ENCODE measurements at regions not wholly inside any gene's neighbourhood (a gene's known extent, or its start where the extent isn't known, plus 50 kb on each side); places are given as distances from the start of the nearest gene placed in this dataset.
A peak's percentile ranks its signal among the peaks of the same experiment; 100 is the strongest.

- no peak for DNase-seq
Measured at GRCh38 chr21:19261731-19262376, 858.3 kb upstream of the TMPRSS15 start.

- no peak for DNase-seq
Measured at GRCh38 chr21:19266636-19267035, 863.1 kb upstream of the TMPRSS15 start.

DNA sequence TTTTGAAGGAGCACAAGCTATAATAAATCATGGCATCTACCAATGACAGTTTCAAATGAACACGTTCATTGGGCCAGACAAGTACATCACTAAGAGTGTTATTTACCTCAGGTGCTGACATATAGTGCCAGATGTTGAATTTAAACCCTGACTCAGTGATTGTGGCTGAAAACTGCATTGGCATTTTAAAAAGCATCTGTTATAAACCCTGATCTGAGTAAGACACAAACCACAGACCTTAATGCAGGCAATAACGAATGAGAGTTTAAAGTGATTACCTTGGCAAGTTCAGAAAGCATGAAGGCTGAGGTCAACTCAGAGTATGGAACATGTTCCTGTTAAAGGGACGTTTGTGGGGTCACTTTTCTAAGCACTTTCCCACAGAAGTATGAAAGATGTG lies 865.1 kb upstream of the TMPRSS15 start:
- DNase-seq: no peak

DNA sequence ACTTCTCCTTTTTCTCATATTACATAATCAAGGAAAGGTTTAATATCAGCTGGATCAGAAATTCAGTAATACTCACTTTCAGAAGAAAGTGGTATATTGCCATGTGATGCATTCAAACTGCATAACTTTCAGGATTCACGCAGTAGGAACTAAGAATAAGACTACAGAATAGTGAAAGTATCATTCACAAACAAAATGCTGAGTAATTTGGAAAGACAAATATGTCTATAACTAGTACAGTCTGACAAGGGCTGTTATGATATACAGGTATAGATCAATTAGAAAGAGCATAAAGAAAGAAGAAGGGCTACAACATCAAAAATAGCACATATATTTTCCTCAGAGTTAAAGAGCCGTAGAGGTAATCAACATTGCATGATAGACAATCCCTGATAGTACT lies 871.5 kb upstream of the TMPRSS15 start:
- no peak for DNase-seq

DNA sequence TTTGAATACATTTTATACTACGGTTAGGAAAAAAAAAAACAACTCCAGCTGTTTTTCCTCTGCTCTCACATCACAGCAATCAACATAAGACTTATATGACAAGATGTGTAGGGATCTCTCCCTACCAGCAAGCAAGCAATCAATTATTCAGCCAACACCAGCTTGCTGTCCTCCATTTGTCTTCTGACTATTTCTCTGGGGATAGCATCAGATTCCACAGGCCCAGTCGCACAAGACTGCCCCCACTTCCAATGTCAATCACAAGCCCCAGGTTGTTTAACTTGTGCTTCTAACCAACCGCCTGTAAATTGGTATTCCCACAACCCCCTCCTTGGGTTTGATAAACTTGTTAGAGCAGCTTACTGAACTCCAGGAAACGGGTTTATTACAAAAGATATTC lies 873.1 kb upstream of the TMPRSS15 start:
- DNase-seq: no peak

- no peak for DNase-seq
Measured at GRCh38 chr21:19286876-19287275, 883.3 kb upstream of the TMPRSS15 start.

DNA sequence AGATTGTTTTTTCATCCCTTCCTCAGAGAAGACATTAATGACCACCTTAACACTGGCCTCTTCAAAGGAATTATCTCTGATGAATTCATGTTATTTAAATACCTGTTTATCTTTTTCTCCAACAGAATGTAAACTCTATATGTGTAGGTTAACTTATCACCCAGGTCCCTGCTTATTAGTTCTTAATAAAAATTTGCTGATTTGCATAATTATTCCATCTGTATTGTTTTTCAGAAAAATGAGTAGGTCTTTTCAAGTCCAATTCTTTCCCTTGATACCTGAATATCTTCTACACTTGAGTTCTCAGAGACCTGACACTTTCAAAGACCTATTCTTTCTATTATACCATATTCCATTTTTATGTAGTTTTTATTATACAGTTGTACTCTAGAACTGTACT lies 886.7 kb upstream of the TMPRSS15 start:
- DNase-seq: no peak

GRCh38 chr21:19320291-19320690 lies 916.7 kb upstream of the TMPRSS15 start:
- no peak for DNase-seq

DNA sequence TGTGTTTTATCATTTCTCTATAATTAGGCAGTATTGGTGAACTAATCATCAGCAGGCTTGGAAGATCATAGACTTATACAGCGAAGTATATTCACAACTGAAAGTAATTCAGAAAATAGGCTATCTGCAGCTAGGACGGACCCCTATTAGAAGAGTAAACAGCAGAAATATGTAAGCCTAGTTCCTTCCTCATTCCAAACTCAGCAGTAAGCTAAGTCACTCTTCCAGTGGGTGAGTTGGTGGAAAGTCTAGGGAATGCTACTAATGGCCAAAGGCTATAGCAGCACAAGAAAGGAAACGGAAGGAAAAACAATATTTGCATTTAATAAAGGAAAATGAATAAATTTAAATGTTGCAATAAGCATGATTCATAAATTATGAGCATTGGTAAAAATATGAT lies 918.1 kb upstream of the TMPRSS15 start:
- no peak for DNase-seq

GRCh38 chr21:19322360-19322759 lies 918.8 kb upstream of the TMPRSS15 start:
- DNase-seq: peak; percentile 7

- DNase-seq: no peak
Measured at GRCh38 chr21:19326531-19327319, 923.1 kb upstream of the TMPRSS15 start.

- DNase-seq: no peak
Measured at GRCh38 chr21:19328954-19329353, 925.4 kb upstream of the TMPRSS15 start.

DNA sequence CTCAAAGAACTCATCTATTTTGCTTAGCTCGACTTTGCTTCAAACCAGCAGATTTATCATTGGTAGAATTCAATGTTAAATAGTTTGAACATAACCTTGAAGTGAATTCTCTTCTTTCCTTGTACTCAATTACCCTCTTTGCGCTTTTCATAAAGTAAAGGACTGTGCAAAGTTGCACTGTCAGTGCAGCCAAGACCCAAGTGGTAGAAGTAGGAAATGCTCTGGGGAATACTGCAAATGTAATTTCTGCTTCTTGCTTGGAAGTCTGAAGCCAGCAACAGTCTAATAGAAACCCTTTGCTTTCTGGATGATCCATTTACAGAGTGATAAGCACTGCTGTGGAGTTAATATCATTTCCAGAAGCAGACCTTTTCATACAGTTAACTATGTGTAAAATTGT lies 936.7 kb upstream of the TMPRSS15 start:
- DNase-seq: no peak

DNA sequence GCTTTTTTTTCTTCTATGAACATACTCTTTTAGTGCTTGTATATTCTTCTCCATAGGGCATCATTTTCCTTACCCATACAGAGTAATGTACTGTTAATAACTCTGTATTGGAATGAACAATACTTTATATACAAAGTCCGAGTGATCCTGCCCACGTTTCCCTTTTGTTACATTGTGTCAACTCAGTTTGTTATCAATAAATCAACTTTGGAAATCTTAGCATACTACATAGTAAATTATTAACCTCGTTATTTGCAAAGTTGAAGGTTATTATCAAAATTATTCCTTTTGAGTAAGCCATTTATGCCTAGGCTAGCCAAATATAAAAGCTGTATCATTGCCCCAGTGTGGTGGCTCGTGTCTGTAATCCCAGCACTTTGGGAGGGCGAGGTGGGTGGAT lies 937.4 kb upstream of the TMPRSS15 start:
- DNase-seq: no peak

- no peak for DNase-seq
Measured at GRCh38 chr21:19343711-19344110, 940.1 kb upstream of the TMPRSS15 start.

DNA sequence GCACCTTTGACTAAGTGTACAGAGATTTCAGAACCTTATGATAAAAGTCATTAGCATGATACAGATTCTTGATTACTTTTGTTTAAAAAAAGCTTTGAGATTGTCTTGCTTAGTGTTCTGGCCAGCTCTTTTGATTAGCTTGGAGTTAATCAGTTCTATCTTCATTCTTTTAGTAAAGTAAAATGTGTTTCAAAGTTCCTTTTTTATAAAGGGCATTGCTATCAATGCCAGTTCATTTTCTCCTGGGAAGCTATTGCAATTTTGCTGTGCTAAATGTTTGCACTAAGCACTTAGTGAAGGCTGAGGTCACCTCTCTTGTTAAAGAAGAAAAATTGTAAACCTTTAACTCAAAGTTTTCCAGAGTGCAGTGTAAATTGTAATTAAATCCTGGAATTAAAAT lies 946.7 kb upstream of the TMPRSS15 start:
- no peak for DNase-seq

DNA sequence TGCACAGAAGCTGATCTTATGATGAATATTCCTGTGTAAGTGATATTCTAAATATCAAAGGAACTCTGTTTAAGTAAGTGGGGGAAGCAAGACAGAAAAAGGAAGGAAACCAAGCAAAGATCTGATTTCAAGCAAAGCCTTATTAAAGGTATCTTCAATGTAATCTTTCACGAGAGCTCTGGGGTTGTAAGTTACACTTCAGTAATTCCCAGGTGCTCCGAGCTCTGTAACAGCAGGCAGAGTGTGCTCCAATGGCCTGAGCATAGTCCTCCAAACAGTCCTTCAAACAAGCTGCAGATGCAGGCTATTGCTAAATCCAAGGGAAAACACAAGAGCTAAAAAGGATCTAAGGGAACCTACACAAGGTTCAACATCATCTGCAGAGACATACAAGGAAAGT lies 949.7 kb upstream of the TMPRSS15 start:
- no peak for DNase-seq

DNA sequence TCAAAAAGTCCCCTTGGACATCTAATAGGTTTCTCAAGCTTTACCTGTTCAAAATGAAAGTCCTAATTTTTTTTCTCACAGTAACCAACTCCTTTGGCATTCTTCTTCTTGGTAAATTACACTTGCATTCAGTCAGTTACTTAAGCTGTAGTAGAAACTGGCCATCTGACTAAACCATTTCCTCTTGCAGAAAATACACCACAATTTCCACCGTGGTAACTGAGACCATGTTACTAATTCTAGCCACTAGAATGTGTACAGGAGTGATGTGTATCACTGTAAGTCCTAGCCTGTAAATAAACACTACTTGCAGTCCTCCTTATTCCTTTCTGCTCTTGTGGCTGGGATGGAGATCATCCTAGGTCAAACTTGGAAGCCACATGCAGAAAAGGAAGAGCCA lies 965.4 kb upstream of the TMPRSS15 start:
- no peak for DNase-seq

- no peak for DNase-seq
Measured at GRCh38 chr21:19392390-19392789, 988.8 kb upstream of the TMPRSS15 start.

DNA sequence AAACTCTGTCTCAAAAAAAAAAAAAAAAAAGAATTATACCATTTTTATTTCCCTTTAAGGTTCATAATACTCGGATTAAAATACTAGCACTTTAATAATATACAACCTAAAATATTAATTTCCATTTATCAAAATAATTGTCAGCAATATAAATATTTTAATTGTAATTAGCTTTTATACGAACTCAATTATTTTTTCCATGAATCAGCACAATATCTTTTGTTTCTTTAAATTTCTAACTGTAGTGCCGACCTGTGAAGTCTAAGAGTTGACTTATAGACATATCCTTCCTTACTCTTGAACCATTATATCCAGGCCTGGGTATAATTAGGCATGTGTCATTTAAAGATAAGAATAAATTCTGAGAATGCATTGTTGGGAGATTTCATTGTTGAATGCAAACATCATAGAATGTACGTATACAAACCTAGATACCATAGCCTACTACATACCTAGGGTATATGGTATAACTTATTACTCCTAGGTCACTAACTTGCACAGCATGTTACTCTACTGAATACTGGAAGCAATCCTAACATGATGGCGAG lies 996.7 kb upstream of the TMPRSS15 start:
- DNase-seq: no peak

GRCh38 chr21:19402870-19403269 lies 999.3 kb upstream of the TMPRSS15 start:
- DNase-seq: no peak

DNA sequence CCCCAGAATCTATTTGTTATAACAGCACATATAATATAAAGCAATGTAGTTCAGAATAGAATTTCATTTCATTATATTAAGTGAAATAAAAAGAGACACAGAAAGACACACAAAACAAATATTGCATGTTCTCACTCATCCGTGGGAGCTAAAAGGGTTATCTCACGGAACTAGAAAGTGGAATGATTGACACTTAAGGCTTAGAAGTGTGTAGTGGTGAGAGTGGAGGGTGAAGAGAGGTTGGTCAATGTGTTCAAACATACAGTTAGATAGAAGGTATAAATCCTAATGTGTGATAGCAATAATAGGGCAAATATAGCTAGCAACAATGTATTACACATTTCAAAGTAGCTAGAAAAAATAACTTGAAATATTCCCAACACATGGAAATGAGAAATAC lies 1001.7 kb upstream of the TMPRSS15 start:
- DNase-seq: no peak

DNA sequence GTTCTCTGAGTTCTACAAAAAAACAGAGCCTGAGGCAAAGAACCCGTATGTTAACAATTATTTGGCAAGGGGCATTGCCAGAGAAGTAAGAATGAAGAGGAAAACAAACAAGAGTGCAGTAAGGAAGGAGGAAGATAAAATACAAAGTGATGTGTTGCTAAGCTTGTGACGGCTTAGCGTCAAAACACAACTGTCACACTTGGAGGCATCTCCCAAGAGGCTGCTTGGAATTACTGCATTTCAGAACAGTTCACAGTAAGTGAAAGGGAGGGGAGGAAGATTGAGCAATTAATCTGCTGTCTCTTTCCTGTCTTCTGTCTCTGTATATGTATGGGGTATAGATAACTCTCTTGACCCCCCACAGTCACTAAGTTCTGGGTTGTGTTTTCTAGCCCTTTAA lies 1017.0 kb upstream of the TMPRSS15 start:
- no peak for DNase-seq

DNA sequence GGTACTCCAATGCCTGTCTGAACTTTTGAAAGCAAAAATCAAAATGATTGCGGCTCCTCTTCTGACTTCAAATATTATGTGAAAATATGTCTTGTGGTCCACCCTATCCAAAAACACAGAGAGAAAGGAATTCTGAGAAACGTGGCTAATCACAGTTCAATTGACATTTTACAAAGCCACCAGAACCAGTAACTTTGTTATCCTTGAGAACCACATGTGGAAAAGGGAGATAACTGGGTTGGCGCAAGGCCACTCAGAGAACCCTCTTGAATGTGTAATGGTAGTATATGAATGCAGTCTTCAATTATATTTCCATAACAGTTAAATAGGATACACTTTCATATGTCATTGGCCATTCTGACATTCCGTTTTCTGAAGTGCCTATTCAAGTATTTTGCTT lies 1030.0 kb upstream of the TMPRSS15 start:
- DNase-seq: no peak
